GM10266 (cell line): ENCODE measurements at regions not wholly inside any gene's neighbourhood (a gene's known extent, or its start where the extent isn't known, plus 50 kb on each side); places are given as distances from the start of the nearest gene placed in this dataset.

ENCODE experiments used
- DNase-seq: peaks from one replicate; pipeline ENCODE4 v3.0.0; 2012; ENCODE audit errors: extremely low spot score
- CTCF ChIP-seq: IDR thresholded peaks from 2 replicates; pipeline ENCODE4 v1.5.1; 2012; ENCODE audit warnings: mild to moderate bottlenecking, low read depth; ENCODE audit not compliant: control insufficient read depth, insufficient read depth; ENCODE audit errors: missing control alignments

GRCh38 chr5:72036951-72037350 lies 70.3 kb upstream of the MAP1B start:
- DNase-seq: no peak
- no peak for TF ChIP-seq CTCF

- no peak for TF ChIP-seq CTCF
- DNase-seq: no peak
Measured at GRCh38 chr5:72040513-72040912, 66.8 kb upstream of the MAP1B start.

- no peak for TF ChIP-seq CTCF
- no peak for DNase-seq
Measured at GRCh38 chr5:72041654-72042053, 65.6 kb upstream of the MAP1B start.

GRCh38 chr5:72042097-72042496 lies 65.2 kb upstream of the MAP1B start:
- DNase-seq: no peak
- TF ChIP-seq CTCF: no peak

GRCh38 chr5:72045692-72046091 lies 61.6 kb upstream of the MAP1B start:
- no peak for TF ChIP-seq CTCF
- DNase-seq: no peak

GRCh38 chr5:72046106-72046505 lies 61.2 kb upstream of the MAP1B start:
- no peak for DNase-seq
- no peak for TF ChIP-seq CTCF

- no peak for TF ChIP-seq CTCF
- DNase-seq: no peak
Measured at GRCh38 chr5:72055636-72056035, 51.6 kb upstream of the MAP1B start.
